OCI-M1 (cell line): ENCODE measurements at regions not wholly inside any gene's neighbourhood (a gene's known extent, or its start where the extent isn't known, plus 50 kb on each side); places are given as distances from the start of the nearest gene placed in this dataset.
A peak's percentile ranks its signal among the peaks of the same experiment; 100 is the strongest.

ENCODE experiments used
- DNase-seq: peaks from one replicate; lab custom pipeline; 2025; lab: John Stamatoyannopoulos, UW

GRCh38 chr17:56009795-56010651, 143.3 kb upstream of the ANKFN1 start:
- DNase-seq = no peak

GRCh38 chr17:56011406-56012131, 141.7 kb upstream of the ANKFN1 start:
- DNase-seq = no peak

- no peak for DNase-seq
Observed at GRCh38 chr17:56018211-56018610, 135.1 kb upstream of the ANKFN1 start.

- no peak for DNase-seq
Observed at GRCh38 chr17:56020369-56020768, 132.9 kb upstream of the ANKFN1 start.

- no peak for DNase-seq
Observed at GRCh38 chr17:56021681-56022190, 131.5 kb upstream of the ANKFN1 start.

- DNase-seq = no peak
Observed at GRCh38 chr17:56023851-56024250, 129.4 kb upstream of the ANKFN1 start.

GRCh38 chr17:56026915-56027314, 126.4 kb upstream of the ANKFN1 start:
- DNase-seq = no peak

GRCh38 chr17:56028837-56029236, 124.4 kb upstream of the ANKFN1 start:
- DNase-seq = no peak

GRCh38 chr17:56030009-56030624, 123.2 kb upstream of the ANKFN1 start:
- no peak for DNase-seq

GRCh38 chr17:56031636-56032035, 121.6 kb upstream of the ANKFN1 start:
- DNase-seq = no peak

GRCh38 chr17:56034197-56034635, 119.1 kb upstream of the ANKFN1 start:
- DNase-seq = peak; percentile 36

- no peak for DNase-seq
Observed at GRCh38 chr17:56038131-56038530, 115.1 kb upstream of the ANKFN1 start.

- DNase-seq = no peak
Observed at GRCh38 chr17:56045872-56046271, 107.4 kb upstream of the ANKFN1 start.

GRCh38 chr17:56047331-56047730, 105.9 kb upstream of the ANKFN1 start:
- DNase-seq = no peak

GRCh38 chr17:56057869-56058268, 95.4 kb upstream of the ANKFN1 start:
- DNase-seq = no peak

- no peak for DNase-seq
Observed at GRCh38 chr17:56064506-56064905, 88.8 kb upstream of the ANKFN1 start.

GRCh38 chr17:56074361-56074890, 78.8 kb upstream of the ANKFN1 start:
- DNase-seq = no peak

GRCh38 chr17:56076980-56077379, 76.3 kb upstream of the ANKFN1 start:
- no peak for DNase-seq

- no peak for DNase-seq
Observed at GRCh38 chr17:56083475-56083874, 69.8 kb upstream of the ANKFN1 start.

- no peak for DNase-seq
Observed at GRCh38 chr17:56085576-56086267, 67.6 kb upstream of the ANKFN1 start.

GRCh38 chr17:56087199-56087598, 66.1 kb upstream of the ANKFN1 start:
- DNase-seq = no peak
